ENCODE measurements at regions not wholly inside any gene's neighbourhood (a gene's known extent, or its start where the extent isn't known, plus 50 kb on each side); places are given as distances from the start of the nearest gene placed in this dataset.
"Not testable (repeated sequence)": the region's sequence is repeated elsewhere in the genome, so short reads cannot be mapped to it uniquely, and the experiment has no call there.

GRCh38 chr2:44051593-44052347 lies 56.0 kb upstream of the LRPPRC start:
- DNase-seq = no peak

DNA sequence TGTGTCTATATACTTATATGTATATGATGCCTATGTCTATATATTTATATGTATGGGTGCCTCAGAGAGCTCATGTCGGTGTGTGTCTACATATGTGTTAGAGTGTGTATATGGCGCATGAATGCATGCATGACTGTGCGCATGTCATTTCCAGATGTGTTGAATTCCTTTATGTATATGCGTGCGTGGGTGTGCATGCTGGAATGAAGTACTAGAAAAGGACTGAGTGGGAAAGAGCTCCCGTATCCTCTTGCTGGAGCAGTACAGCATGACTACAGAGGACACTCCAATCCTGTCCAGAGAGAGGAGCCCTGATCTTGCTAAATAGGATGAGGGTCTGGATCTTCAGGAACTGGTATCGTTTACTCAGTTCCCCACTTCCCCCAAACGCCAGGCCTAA lies 56.8 kb upstream of the LRPPRC start:
- no peak for DNase-seq

- DNase-seq = no peak
These were observed 57.3 kb upstream of the LRPPRC start for GRCh38 chr2:44053052-44053451.

GRCh38 chr2:44053456-44053855 lies 57.7 kb upstream of the LRPPRC start:
- DNase-seq = no peak

DNA sequence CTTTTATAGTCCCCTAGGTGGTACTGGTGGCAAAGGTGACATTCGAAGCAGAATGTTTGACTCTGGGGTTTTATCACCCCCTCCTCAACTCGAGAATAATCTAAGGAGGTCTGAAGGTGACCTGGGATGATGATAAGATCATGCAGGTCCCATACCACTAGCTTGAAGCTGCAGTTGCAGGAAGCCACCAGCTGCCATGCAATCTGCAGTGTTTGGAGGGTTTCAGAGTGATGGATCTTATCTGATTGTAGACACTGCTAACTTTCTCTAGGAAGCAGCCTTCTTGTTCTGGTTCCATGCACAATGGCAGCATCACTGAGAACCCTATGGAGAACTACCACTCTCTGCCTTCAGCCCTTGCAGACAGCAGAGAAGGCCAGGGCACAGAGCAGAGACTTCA lies 59.4 kb upstream of the LRPPRC start:
- no peak for DNase-seq

GRCh38 chr2:44055664-44056063 lies 59.9 kb upstream of the LRPPRC start:
- DNase-seq = no peak

DNA sequence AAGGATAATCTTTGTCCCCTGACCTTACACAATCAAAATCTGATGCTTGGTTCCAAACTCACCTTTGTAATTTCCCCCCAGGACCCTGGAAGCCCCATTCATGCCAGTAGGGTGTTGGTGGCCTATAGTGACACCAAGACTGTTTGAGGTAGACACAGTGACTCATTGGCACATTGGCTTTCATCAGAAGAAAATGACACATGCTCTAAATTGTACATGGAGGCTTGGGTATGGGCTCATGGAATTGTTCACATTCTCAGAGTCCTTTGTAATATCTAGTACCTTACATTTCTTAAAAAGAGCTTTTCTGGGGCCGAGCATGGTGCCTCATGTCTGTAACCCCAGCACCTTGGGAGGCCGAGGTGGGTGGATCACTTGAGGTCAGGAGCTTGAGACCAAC lies 61.2 kb upstream of the LRPPRC start:
- no peak for DNase-seq

GRCh38 chr2:44060286-44060685 lies 64.5 kb upstream of the LRPPRC start:
- DNase-seq = not testable (repeated sequence)

GRCh38 chr2:44060990-44061389 lies 65.2 kb upstream of the LRPPRC start:
- no peak for DNase-seq

DNA sequence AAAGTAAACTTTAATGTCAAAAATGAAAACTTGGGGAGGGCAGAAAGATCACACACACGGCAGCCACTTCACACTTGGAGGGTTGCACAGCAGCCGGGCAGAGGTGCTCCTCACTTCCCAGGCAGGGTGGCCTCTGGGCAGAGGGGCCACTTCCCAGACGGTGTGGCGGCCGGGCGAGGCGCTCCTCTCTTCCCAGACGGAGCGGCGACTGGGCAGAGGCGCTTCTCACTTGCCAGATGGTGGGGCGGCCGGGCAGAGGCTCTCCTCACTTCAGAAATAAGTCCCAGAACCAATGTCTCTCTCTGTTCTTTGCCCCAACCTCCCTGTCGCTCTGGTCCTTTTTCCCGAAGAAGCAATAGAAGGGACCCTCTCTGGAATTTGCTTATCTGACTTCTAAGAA lies 65.7 kb upstream of the LRPPRC start:
- no peak for DNase-seq

DNA sequence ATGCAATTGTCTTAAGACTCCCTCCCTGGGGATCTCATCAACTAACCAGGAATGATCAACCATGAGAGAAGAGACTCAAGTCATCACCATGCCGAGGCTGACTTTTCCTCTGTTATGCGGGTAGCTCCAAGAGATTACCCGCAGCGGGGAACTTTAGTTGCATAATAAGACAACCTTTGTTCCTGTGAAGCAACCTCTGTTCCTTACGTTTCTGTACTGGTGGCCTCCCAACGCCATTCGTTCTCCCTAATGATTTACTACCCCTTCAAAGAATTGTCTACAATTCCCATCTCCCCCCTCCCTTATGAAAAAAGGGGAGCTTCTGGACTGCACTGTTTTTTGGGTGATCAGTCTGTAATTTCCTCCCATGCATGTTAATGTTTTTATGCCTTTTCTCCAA lies 66.1 kb upstream of the LRPPRC start:
- DNase-seq = no peak

DNA sequence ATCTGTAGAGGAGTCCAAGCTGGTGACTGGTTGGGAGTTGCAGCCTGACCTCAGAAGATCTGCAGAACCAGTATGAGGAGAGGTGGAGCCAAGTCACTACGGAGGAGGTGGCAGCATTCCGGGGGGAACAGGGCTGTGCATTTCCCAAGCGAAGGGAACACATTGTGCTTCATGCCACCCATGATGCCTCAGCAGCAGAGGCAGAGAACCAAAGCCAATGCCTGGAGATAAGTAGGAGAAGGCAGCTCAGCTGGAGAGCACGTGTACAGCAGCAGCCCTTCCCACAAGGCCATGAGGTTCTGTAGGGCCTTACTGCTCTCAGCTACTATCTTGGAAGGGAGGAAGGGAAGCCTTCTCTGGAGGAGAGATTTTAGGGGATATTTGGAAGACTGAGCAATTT lies 67.2 kb upstream of the LRPPRC start:
- no peak for DNase-seq

DNA sequence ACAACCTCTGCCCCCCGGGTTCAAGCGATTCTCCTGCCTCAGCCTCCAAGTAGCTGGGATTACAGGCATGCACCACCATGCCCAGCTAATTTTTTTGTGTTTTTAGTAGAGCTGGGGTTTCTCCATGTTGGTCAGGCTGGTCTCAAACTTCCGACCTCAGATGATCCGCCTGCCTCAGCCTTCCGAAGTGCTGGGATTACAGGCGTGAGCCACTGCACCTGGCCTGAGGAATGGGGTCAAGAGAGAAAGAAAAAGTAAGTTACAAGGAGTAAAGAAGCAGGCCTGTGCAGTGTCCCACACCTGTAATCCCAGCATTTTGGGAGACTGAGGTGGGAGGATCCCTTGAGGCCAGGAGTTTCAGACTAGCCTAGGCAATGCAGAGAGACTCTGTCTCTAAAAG lies 68.5 kb upstream of the LRPPRC start:
- DNase-seq = not testable (repeated sequence)

- DNase-seq = not testable (repeated sequence)
These were observed 71.4 kb upstream of the LRPPRC start for GRCh38 chr2:44067012-44067790.

DNA sequence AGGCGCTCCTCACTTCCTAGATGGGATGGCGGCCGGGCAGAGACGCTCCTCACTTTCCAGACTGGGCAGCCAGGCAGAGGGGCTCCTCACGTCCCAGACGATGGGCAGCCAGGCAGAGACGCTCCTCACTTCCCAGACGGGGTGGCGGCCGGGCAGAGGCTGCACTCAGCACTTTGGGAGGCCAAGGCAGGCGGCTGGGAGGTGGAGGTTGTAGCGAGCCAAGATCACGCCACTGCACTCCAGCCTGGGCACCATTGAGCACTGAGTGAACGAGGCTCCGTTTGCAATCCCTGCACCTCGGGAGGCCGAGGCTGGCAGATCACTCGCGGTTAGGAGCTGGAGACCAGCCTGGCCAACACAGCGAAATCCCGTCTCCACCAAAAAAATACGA lies 72.0 kb upstream of the LRPPRC start:
- DNase-seq = not testable (repeated sequence)

DNA sequence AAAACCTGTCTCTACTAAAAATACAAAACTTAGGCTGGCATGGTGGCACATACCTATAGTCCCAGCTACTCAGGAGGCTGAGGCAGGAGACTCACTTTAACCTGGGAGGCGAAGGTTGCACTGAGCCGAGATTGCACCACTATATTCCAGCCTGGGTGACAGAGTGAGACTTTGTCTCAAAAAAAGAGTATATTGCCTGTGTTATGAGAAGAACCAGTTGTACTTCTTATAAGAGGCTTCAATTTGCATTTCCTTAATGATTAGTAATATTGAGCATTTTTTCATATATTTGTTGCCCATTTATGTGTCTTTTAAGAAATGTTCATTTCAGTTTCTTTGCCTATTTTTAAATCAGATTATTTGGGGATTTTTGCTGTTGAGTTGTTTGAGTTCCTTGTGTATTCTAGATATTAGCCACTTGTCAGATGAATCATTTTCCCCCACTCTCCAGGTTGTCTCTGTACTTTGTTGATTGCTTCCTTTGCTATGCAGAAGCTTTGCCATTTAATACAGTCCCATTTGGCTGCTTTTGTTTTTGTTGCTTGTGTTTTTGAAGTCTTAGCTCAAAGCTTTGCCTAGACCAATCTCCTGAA lies 75.8 kb upstream of the LRPPRC start:
- DNase-seq = no peak

- not testable (repeated sequence) for DNase-seq
These were observed 77.9 kb upstream of the LRPPRC start for GRCh38 chr2:44073667-44074066.

GRCh38 chr2:44074795-44075194 lies 79.0 kb upstream of the LRPPRC start:
- not testable (repeated sequence) for DNase-seq

GRCh38 chr2:44075541-44075940 lies 79.8 kb upstream of the LRPPRC start:
- DNase-seq = no peak

DNA sequence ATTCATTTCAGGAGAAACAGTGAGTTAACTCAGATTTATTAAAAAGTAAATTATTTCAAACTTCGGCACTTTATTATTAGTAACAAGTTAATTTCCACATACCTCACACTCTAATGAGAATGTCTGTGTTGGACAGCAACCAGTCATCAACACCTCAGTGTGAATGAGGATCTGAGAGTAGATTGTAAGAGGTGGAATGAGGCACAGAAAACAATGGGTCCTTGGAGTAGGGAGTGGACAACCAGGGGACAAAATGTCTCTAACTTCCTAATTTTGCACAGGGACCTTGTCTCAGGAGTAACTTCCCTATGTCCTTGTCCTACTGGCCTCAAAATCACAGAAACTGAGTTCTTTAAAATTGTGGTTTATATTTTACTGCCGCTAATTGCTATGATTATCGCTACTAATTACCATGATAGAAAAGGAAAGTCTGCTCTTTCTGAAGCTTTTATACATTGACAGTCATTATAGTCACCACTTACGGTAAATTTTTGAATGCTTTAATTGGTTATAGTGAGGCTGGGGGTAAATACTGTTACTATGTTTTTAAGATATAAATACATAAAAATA lies 82.2 kb upstream of the LRPPRC start:
- no peak for DNase-seq

DNA sequence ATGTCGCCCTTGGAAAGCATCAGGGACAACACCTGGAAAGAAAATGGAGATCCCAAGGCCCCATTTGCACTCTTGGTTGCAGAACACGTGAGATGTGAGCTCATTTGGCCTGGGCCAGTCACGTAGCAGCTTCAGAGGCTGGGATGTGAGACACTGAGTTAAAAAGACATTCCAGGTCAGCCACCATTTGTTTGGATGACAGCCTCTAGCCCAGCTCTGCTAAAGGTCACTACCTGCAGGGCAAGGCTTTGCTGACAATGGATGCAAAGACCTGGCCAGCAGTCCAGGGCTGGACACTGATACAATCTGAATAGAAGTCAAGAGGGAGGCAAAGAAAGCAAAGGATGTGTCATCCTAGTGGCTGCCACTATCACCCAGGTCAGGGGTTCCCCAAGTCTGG lies 83.9 kb upstream of the LRPPRC start:
- no peak for DNase-seq

- no peak for DNase-seq
These were observed 85.6 kb upstream of the PPM1B start for GRCh38 chr2:44083054-44083453.

- no peak for DNase-seq
These were observed 83.8 kb upstream of the PPM1B start for GRCh38 chr2:44084850-44085249.

DNA sequence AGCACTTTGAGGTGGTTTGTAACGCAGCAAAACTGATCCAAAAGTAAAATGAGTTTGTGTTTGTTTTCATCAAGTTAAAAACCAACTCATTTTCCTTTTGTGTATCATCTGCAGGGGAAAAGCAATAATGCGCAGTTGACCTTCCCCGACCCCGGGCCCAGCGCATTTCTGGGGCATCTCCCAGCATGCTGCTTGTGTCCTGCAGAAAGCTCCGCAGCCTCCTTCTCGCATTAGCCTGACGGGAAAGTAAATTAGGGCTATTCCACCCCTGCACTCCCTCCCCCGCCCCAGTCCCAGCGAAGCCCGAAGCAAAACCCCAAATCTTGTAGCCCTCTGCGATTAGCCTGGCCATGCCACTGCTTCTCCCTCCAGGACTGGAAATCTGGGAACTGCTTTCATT lies 82.0 kb upstream of the PPM1B start:
- no peak for DNase-seq
